ENCODE measurements at regions not wholly inside any gene's neighbourhood (a gene's known extent, or its start where the extent isn't known, plus 50 kb on each side); places are given as distances from the start of the nearest gene placed in this dataset.

GRCh38 chr2:240324312-240325015, 111.0 kb upstream of the GPC1 start:
- no peak for DNase-seq

- peak in 2 of 3 experiments; percentile 32 to 53 for DNase-seq
These were observed 110.2 kb upstream of the GPC1 start for GRCh38 chr2:240325016-240326007.

- DNase-seq, result peak in 1 of 3 experiments; percentile 38
These were observed 109.2 kb upstream of the GPC1 start for GRCh38 chr2:240326246-240326645.

- DNase-seq, result no peak
These were observed 108.6 kb upstream of the GPC1 start for GRCh38 chr2:240326886-240327285.

GRCh38 chr2:240327566-240327965, 107.9 kb upstream of the GPC1 start:
- DNase-seq, result no peak

- DNase-seq, result no peak
These were observed 106.9 kb upstream of the GPC1 start for GRCh38 chr2:240328526-240328925.

GRCh38 chr2:240329116-240329665, 106.3 kb upstream of the GPC1 start:
- no peak for DNase-seq

- peak in 2 of 3 experiments; percentile 10 to 28 for DNase-seq
These were observed 105.7 kb upstream of the GPC1 start for GRCh38 chr2:240329778-240330177.

GRCh38 chr2:240333985-240334384, 101.5 kb upstream of the GPC1 start:
- no peak for DNase-seq

- DNase-seq, result no peak
These were observed 100.4 kb upstream of the GPC1 start for GRCh38 chr2:240335061-240335460.

- no peak for DNase-seq
These were observed 98.5 kb upstream of the GPC1 start for GRCh38 chr2:240336820-240337427.

GRCh38 chr2:240338274-240338673, 97.2 kb upstream of the GPC1 start:
- no peak for DNase-seq

- no peak for DNase-seq
These were observed 95.8 kb upstream of the GPC1 start for GRCh38 chr2:240339411-240340360.

GRCh38 chr2:240340361-240340761, 95.1 kb upstream of the GPC1 start:
- no peak for DNase-seq

- DNase-seq, result no peak
These were observed 94.4 kb upstream of the GPC1 start for GRCh38 chr2:240341064-240341463.

GRCh38 chr2:240343548-240343947, 91.9 kb upstream of the GPC1 start:
- peak in 1 of 3 experiments; percentile 2 for DNase-seq

GRCh38 chr2:240344904-240345303, 90.6 kb upstream of the GPC1 start:
- no peak for DNase-seq

- no peak for DNase-seq
These were observed 89.3 kb upstream of the GPC1 start for GRCh38 chr2:240346015-240346752.

- DNase-seq, result no peak
These were observed 88.6 kb upstream of the GPC1 start for GRCh38 chr2:240346753-240347372.

GRCh38 chr2:240347373-240347940, 88.0 kb upstream of the GPC1 start:
- no peak for DNase-seq

All from NCI-H1417 (cell line).